DND-41 (cell line): ENCODE measurements at regions not wholly inside any gene's neighbourhood (a gene's known extent, or its start where the extent isn't known, plus 50 kb on each side); places are given as distances from the start of the nearest gene placed in this dataset.

Experiments
- EZH2 ChIP-seq: IDR thresholded peaks from 3 replicates; pipeline ENCODE4 v1.6.1; 2012; ENCODE audit warnings: borderline replicate concordance, low read depth, mild to moderate bottlenecking, moderate library complexity, low read length, inconsistent platforms; ENCODE audit not compliant: severe bottlenecking
- TF ChIP-seq, protein P1 (sequence below): IDR thresholded peaks from 2 replicates; pipeline ENCODE4 v1.5.1; 2012; ENCODE audit warnings: borderline replicate concordance, low read length, moderate library complexity, mild to moderate bottlenecking; ENCODE audit not compliant: poor library complexity, severe bottlenecking; ENCODE audit errors: extremely low read depth

DNA sequence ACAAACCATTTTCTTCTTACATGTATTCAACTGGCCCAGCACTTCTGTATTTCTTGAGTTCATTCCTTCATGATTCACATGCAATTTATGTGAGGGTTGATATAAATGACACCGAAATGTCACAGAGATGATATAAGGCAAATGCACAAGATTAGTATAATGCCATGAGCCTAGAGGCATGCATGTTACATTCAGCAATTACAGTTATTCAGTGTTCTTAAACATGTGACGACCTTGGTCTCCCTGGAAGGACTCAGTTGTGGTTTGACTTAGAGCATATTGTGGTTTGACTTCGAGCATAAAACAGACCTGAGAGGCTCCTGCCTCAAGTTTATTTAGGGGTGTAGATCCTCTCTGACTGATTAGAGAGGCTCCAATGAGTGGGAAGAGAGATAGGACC, 752.1 kb upstream of the POM121L12 start:
- TF ChIP-seq, protein P1, sequence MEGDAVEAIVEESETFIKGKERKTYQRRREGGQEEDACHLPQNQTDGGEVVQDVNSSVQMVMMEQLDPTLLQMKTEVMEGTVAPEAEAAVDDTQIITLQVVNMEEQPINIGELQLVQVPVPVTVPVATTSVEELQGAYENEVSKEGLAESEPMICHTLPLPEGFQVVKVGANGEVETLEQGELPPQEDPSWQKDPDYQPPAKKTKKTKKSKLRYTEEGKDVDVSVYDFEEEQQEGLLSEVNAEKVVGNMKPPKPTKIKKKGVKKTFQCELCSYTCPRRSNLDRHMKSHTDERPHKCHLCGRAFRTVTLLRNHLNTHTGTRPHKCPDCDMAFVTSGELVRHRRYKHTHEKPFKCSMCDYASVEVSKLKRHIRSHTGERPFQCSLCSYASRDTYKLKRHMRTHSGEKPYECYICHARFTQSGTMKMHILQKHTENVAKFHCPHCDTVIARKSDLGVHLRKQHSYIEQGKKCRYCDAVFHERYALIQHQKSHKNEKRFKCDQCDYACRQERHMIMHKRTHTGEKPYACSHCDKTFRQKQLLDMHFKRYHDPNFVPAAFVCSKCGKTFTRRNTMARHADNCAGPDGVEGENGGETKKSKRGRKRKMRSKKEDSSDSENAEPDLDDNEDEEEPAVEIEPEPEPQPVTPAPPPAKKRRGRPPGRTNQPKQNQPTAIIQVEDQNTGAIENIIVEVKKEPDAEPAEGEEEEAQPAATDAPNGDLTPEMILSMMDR = no peak
- TF ChIP-seq EZH2 = no peak
